Activated CD8-positive, alpha-beta T cell treated with anti-CD3 and anti-CD28 coated beads, Interleukin-2, amount 10 ng/mL, durations not matched to agents 7 days and 5 days (primary cell): ENCODE measurements at regions not wholly inside any gene's neighbourhood (a gene's known extent, or its start where the extent isn't known, plus 50 kb on each side); places are given as distances from the start of the nearest gene placed in this dataset.

Experiments used
- ATAC-seq: fragments of 150-1000 bp; cut with Tn5 transposase; one replicate; pipeline ENCODE4 v1.10.0; 2021; ENCODE audit warnings: moderate library complexity
- CTCF ChIA-PET: fragments of 350-600 bp; sonication (Branson Sonifier 250); formaldehyde crosslinking; loops from one replicate; lab custom pipeline; 2021; ENCODE audit warnings: antibody characterized with exemption; lab: Charles Lee
- POLR2A ChIA-PET: fragments of 350-600 bp; sonication (Branson Sonifier 250); formaldehyde crosslinking; loops from one replicate; lab custom pipeline; 2021; ENCODE audit warnings: antibody characterized with exemption; lab: Charles Lee
- DNase-seq: peaks from one replicate; pipeline ENCODE4 v3.0.0-alpha.2; 2020
- H3K27ac Mint-ChIP-seq: one replicate; pipeline ENCODE4 v1.8.0; 2021; ENCODE audit warnings: mild to moderate bottlenecking, mixed read lengths
- H3K27me3 Mint-ChIP-seq: one replicate; pipeline ENCODE4 v1.8.0; 2021; ENCODE audit warnings: low read depth, mixed read lengths
- H3K36me3 Mint-ChIP-seq: one replicate; pipeline ENCODE4 v1.8.0; 2021; ENCODE audit warnings: low read depth, mixed read lengths
- H3K4me1 Mint-ChIP-seq: one replicate; pipeline ENCODE4 v1.8.0; 2021; ENCODE audit warnings: low read depth, mixed read lengths
- H3K4me3 Mint-ChIP-seq: one replicate; pipeline ENCODE4 v1.8.0; 2021; ENCODE audit warnings: mild to moderate bottlenecking, mixed read lengths
- H3K9me3 Mint-ChIP-seq: one replicate; pipeline ENCODE4 v1.8.0; 2022; ENCODE audit warnings: mixed read lengths; ENCODE audit not compliant: insufficient read depth

GRCh38 chr14:60349663-60350365 lies 100.8 kb downstream of the PPM1A start:
- ATAC-seq = peak; percentile 39
- CTCF ChIA-PET = interaction anchor here (0.6 to 3.6 kb wide), 29 partner anchors 9 to 904 kb away, joined by 3 to 31 read pairs (median 4); no protein-coding TSS in a partner anchor
- peak; percentile 39 for DNase-seq

GRCh38 chr14:60350366-60350720 lies 101.3 kb downstream of the PPM1A start:
- no peak for ATAC-seq
- Mint-ChIP-seq H3K27ac (no peak overlapping the region), H3K36me3 (no peaks in the 10 kb centered on the region), H3K4me1 (no peaks in the 10 kb centered on the region), H3K9me3 (no peaks in the 10 kb centered on the region), H3K27me3 (peaks cover 5% of the 10 kb centered on the region), H3K4me3 (no peak overlapping the region)
- ChIA-PET POLR2A (interaction anchor here (1.2 kb wide), 1 partner anchor 19 kb away, joined by 3 read pairs; no protein-coding TSS in a partner anchor), CTCF (interaction anchor here (0.6 to 3.6 kb wide), 27 partner anchors 8 to 904 kb away, joined by 3 to 31 read pairs (median 4); no protein-coding TSS in a partner anchor)
- no peak for DNase-seq

More at GRCh38 chr14:60349663-60350365, 100.8 kb downstream of the PPM1A start:
- H3K36me3 Mint-ChIP-seq = no peaks in the 10 kb centered on the region
- no peaks in the 10 kb centered on the region for H3K4me1 Mint-ChIP-seq
- POLR2A ChIA-PET = interaction anchor here (1.2 kb wide), 1 partner anchor 18 kb away, joined by 3 read pairs; no protein-coding TSS in a partner anchor
- no peak overlapping the region for H3K4me3 Mint-ChIP-seq
- H3K9me3 Mint-ChIP-seq = no peaks in the 10 kb centered on the region
- H3K27me3 Mint-ChIP-seq = peaks cover 5% of the 10 kb centered on the region
- H3K27ac Mint-ChIP-seq = no peak overlapping the region

GRCh38 chr14:60353420-60353819 lies 104.4 kb downstream of the PPM1A start:
- Mint-ChIP-seq H3K27ac (no peak overlapping the region), H3K36me3 (no peaks in the 10 kb centered on the region), H3K4me3 (no peak overlapping the region), H3K27me3 (peaks cover 7% of the 10 kb centered on the region), H3K9me3 (no peaks in the 10 kb centered on the region), H3K4me1 (no peaks in the 10 kb centered on the region)
- CTCF ChIA-PET = no interaction called here
- DNase-seq (no peak), ATAC-seq (no peak)
- POLR2A ChIA-PET = no interaction called here

- Mint-ChIP-seq H3K4me3 (no peak overlapping the region), H3K27ac (no peak overlapping the region), H3K4me1 (no peaks in the 10 kb centered on the region), H3K36me3 (no peaks in the 10 kb centered on the region), H3K9me3 (no peaks in the 10 kb centered on the region), H3K27me3 (peaks cover 7% of the 10 kb centered on the region)
- DNase-seq (no peak), ATAC-seq (no peak)
- POLR2A ChIA-PET = no interaction called here
- CTCF ChIA-PET = no interaction called here
These were observed 106.7 kb downstream of the PPM1A start for GRCh38 chr14:60355768-60356167.

GRCh38 chr14:60356386-60356785 lies 107.4 kb downstream of the PPM1A start:
- Mint-ChIP-seq H3K4me1 (no peaks in the 10 kb centered on the region), H3K4me3 (no peak overlapping the region), H3K9me3 (no peaks in the 10 kb centered on the region), H3K27me3 (peaks cover 10% of the 10 kb centered on the region), H3K27ac (no peak overlapping the region), H3K36me3 (no peaks in the 10 kb centered on the region)
- DNase-seq (no peak), ATAC-seq (no peak)
- ChIA-PET CTCF (no interaction called here), POLR2A (no interaction called here)

- DNase-seq = no peak
- CTCF ChIA-PET = no interaction called here
- Mint-ChIP-seq H3K36me3 (no peaks in the 10 kb centered on the region), H3K27ac (no peak overlapping the region), H3K4me3 (no peak overlapping the region), H3K4me1 (no peaks in the 10 kb centered on the region), H3K9me3 (no peaks in the 10 kb centered on the region), H3K27me3 (peaks cover 8% of the 10 kb centered on the region)
- no peak for ATAC-seq
- POLR2A ChIA-PET = no interaction called here
These were observed 108.0 kb downstream of the PPM1A start for GRCh38 chr14:60356906-60357550.

GRCh38 chr14:60357551-60358149 lies 108.6 kb downstream of the PPM1A start:
- ATAC-seq = no peak
- POLR2A ChIA-PET = no interaction called here
- Mint-ChIP-seq H3K9me3 (no peaks in the 10 kb centered on the region), H3K27me3 (peaks cover 8% of the 10 kb centered on the region), H3K4me3 (no peak overlapping the region), H3K36me3 (no peaks in the 10 kb centered on the region), H3K27ac (no peak overlapping the region), H3K4me1 (no peaks in the 10 kb centered on the region)
- CTCF ChIA-PET = no interaction called here
- DNase-seq = no peak

- Mint-ChIP-seq H3K27me3 (peaks cover 13% of the 10 kb centered on the region), H3K36me3 (no peaks in the 10 kb centered on the region), H3K4me1 (no peaks in the 10 kb centered on the region), H3K4me3 (no peak overlapping the region), H3K9me3 (no peaks in the 10 kb centered on the region), H3K27ac (no peak overlapping the region)
- no peak for ATAC-seq
- no peak for DNase-seq
- ChIA-PET CTCF (no interaction called here), POLR2A (no interaction called here)
These were observed 114.3 kb downstream of the PPM1A start for GRCh38 chr14:60363275-60363674.

- no peak overlapping the region for H3K27ac Mint-ChIP-seq
- DNase-seq (no peak), ATAC-seq (no peak)
- ChIA-PET POLR2A (no interaction called here), CTCF (no interaction called here)
- H3K4me1 Mint-ChIP-seq = no peaks in the 10 kb centered on the region
- H3K9me3 Mint-ChIP-seq = no peaks in the 10 kb centered on the region
- H3K4me3 Mint-ChIP-seq = no peak overlapping the region
- peaks cover 13% of the 10 kb centered on the region for H3K27me3 Mint-ChIP-seq
- H3K36me3 Mint-ChIP-seq = no peaks in the 10 kb centered on the region
These were observed 114.7 kb downstream of the PPM1A start for GRCh38 chr14:60363687-60364086.

- Mint-ChIP-seq H3K36me3 (no peaks in the 10 kb centered on the region), H3K4me1 (no peaks in the 10 kb centered on the region), H3K27me3 (peaks cover 3% of the 10 kb centered on the region), H3K9me3 (no peaks in the 10 kb centered on the region), H3K4me3 (no peak overlapping the region), H3K27ac (no peak overlapping the region)
- POLR2A ChIA-PET = no interaction called here
- DNase-seq = no peak
- ATAC-seq = no peak
- CTCF ChIA-PET = no interaction called here
These were observed 104.0 kb downstream of the C14orf39 start for GRCh38 chr14:60381909-60382308.
